GM13977 (cell line): ENCODE measurements at regions not wholly inside any gene's neighbourhood (a gene's known extent, or its start where the extent isn't known, plus 50 kb on each side); places are given as distances from the start of the nearest gene placed in this dataset.

Source experiments
- DNase-seq: peaks from one replicate; pipeline ENCODE4 v3.0.0; 2012; ENCODE audit warnings: low spot score
- in situ Hi-C: fragments of 300-500 bp; cut with MboI; formaldehyde crosslinking; loops from one replicate; pipeline ENCODE4 v1.12.0; 2022; ENCODE audit warnings: low sequenced_read_pairs, low pct_unique_long_range_greater_than_20kb, mixed read lengths, inconsistent platforms; ENCODE audit not compliant: unreplicated experiment
- TF ChIP-seq, protein P1 (sequence below): IDR thresholded peaks from 2 replicates; pipeline ENCODE4 v1.5.1; 2012; ENCODE audit warnings: mild to moderate bottlenecking, control low read depth; ENCODE audit not compliant: insufficient read depth; ENCODE audit errors: extremely low read depth, missing control alignments

DNA sequence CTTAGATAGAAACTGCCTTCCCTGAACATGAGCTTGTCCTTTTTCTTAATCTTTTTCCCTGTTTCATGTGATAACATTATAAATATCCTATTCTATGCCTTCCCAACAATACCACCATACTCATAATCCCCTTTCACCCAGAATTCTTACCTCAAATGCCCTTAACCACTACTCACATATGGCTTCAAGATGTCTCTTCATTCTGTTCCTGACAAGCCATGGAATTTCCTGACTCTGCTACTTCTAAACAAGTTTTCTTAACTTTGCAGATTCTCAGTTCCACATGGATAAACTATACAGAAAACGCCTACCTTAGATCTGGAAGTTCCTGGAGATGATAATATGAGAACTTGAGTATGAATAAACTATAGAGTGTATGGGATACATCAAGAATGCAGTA, 1217.8 kb downstream of the CDH8 start:
- in situ Hi-C loops, result no loop called here
- no peak for DNase-seq

GRCh38 chr16:60816461-60816860, 1219.8 kb downstream of the CDH8 start:
- DNase-seq, result no peak
- TF ChIP-seq, protein P1, sequence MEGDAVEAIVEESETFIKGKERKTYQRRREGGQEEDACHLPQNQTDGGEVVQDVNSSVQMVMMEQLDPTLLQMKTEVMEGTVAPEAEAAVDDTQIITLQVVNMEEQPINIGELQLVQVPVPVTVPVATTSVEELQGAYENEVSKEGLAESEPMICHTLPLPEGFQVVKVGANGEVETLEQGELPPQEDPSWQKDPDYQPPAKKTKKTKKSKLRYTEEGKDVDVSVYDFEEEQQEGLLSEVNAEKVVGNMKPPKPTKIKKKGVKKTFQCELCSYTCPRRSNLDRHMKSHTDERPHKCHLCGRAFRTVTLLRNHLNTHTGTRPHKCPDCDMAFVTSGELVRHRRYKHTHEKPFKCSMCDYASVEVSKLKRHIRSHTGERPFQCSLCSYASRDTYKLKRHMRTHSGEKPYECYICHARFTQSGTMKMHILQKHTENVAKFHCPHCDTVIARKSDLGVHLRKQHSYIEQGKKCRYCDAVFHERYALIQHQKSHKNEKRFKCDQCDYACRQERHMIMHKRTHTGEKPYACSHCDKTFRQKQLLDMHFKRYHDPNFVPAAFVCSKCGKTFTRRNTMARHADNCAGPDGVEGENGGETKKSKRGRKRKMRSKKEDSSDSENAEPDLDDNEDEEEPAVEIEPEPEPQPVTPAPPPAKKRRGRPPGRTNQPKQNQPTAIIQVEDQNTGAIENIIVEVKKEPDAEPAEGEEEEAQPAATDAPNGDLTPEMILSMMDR, result no peak
- in situ Hi-C loops, result no loop called here

More for the DNA sequence above, 1217.8 kb downstream of the CDH8 start:
- TF ChIP-seq, protein P1, result no peak

- no peak for DNase-seq
- in situ Hi-C loops, result no loop called here
- TF ChIP-seq, protein P1, result no peak
Observed at GRCh38 chr16:60815865-60816264, 1220.4 kb downstream of the CDH8 start.

DNA sequence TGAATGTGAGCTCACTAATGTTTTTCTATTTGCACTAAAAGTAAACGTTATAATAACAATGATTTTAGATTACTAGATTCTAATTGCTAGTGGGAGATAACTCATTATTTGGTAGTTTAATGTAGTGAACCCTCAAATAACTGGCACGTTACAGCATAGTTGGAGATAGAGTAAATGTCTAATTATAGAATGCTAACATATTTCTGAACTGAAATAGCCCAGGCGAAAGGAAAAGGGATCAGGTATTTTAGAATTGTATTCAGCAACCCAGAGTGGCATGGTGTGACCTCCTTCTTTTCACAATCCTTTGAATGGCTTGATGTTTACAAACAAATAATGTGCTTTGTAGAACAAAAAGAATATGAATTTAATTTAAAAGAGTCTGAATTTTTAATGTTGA, 1221.2 kb downstream of the CDH8 start:
- in situ Hi-C loops, result no loop called here
- TF ChIP-seq, protein P1, result no peak

GRCh38 chr16:60811657-60812056, 1224.6 kb downstream of the CDH8 start:
- TF ChIP-seq, protein P1, result no peak
- in situ Hi-C loops, result no loop called here
- DNase-seq, result no peak

More for the DNA sequence above, 1221.2 kb downstream of the CDH8 start:
- DNase-seq, result no peak

DNA sequence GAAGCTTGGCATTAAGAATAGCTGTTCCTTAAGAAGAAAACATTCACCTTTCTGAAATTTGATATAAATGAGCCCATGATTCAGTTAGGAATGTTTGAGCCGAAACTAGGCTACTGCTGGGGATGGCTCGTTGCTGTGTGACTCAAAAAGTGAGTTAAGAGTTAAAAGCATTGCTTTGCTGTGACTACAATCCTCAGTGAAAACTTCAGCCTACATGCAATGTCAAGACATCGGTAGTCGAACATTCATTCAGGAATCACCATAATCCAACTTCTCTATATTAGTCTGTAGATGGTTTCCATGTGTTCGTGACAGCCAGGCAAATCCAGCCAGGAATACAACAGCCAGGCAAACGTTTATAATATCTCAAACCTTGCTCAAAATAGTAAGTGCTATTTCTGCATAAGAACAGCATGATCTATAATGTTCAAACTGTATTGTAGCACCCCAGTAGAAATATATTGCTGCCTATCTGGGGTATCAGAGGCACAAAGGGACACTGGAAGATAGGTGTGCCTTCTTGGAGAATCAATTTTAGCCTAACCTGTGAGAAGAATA, 1225.1 kb downstream of the CDH8 start:
- in situ Hi-C loops, result no loop called here
- TF ChIP-seq, protein P1, result no peak
- DNase-seq, result no peak
